DMS153 (cell line): ENCODE measurements at regions not wholly inside any gene's neighbourhood (a gene's known extent, or its start where the extent isn't known, plus 50 kb on each side); places are given as distances from the start of the nearest gene placed in this dataset.
A peak's percentile ranks its signal among the peaks of the same experiment; 100 is the strongest.
"Not testable (repeated sequence)": the region's sequence is repeated elsewhere in the genome, so short reads cannot be mapped to it uniquely, and the experiment has no call there.

Experiments
- DNase-seq: peaks from one replicate; lab custom pipeline; 2025; lab: John Stamatoyannopoulos, UW

DNA sequence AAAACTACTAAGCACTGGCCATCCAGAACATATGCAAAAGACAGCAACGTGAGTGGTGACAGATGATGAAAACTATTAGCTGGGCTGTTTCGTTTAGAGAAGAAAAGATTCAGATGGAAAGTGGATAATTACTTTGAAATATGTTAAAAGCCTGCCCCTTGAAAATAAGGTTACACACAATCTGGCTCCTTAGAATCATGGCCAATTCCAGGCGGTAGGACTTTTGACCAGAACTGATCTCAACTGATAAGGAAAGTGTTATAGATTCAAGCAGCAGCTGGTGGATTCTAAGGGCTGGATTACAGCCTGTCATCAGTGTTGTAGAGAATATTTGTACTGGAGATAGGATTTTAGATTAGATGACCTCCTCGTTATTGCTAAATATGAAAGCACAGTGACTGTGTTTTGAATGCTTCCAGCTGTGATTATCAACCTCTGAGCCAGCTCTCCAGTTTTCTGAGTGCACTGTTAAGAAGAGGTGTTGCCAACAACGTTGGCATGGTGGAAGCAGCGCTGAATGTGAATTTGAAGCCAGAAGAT lies 75.1 kb downstream of the KBTBD2 start:
- not testable (repeated sequence) for DNase-seq

DNA sequence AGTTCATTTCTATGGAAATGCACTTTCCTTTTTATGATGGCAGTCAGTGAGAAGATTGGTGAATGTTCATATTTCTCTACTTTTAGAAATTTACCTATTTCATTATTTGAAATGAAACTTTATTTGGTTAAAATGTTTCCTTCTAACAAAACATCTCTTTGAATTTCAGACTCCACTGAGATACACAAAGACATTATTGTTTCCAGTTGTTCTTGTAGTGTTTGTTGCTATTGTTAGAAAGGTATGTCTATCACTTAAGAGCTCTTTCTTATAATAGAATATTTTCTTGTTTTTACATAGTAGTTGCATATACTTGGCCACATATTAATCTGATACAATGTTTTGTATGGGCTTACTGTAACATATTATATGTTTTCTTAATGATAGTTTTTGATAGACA lies 76.8 kb downstream of the KBTBD2 start:
- not testable (repeated sequence) for DNase-seq

- no peak for DNase-seq
Observed at GRCh38 chr7:32809871-32810270, 81.7 kb downstream of the KBTBD2 start.

- no peak for DNase-seq
Observed at GRCh38 chr7:32809347-32809746, 82.2 kb downstream of the KBTBD2 start.

DNA sequence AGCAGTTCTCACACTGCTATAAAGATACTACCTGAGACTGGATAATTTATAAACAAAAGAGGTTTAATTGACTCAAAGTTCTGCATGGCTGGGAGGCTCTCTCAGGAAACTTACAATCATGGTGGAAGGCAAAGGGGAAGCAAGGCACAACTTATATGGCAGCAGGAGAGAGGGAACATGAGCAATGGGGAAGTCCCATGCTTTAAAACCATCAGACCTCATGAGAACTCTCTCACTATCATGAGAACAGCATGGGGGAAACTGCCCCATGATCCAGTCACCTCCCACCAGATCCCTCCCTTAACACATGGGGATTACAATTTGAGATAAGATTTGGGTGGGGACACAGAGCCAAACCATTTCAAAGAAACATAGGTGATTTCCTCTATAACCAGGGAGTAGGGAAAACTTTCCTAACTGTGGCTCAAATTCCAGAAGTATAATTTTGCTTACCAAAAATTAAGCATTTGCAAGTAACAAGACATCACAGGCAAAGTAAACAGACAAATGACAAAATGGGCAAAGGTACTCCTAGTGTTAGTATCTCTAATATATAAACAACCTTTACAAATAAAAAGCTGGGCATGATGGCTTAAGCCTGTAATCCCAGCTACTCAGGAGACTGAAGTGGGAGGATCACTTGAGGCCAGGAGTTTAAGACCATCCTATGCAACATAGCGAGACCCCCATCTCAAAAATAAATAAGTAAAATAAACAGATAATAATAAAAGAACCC lies 88.0 kb downstream of the KBTBD2 start:
- DNase-seq, result no peak

- DNase-seq, result no peak
Observed at GRCh38 chr7:32802305-32802910, 89.2 kb downstream of the KBTBD2 start.

DNA sequence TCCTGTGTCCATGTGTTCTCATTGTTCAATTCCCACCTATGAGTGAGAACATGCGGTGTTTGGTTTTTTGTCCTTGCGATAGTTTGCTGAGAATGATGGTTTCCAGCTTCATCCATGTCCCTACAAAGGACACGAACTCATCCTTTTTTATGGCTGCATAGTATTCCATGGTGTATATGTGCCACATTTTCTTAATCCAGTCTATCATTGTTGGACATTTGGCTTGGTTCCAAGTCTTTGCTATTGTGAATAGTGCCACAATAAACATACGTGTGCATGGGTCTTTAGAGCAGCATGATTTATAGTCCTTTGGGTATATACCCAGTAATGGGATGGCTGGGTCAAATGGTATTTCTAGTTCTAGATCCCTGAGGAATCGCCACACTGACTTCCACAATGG lies 98.5 kb downstream of the KBTBD2 start:
- DNase-seq, result not testable (repeated sequence)

GRCh38 chr7:32790766-32791430 lies 100.7 kb downstream of the KBTBD2 start:
- DNase-seq, result not testable (repeated sequence)

GRCh38 chr7:32789266-32789665 lies 102.3 kb downstream of the KBTBD2 start:
- not testable (repeated sequence) for DNase-seq

DNA sequence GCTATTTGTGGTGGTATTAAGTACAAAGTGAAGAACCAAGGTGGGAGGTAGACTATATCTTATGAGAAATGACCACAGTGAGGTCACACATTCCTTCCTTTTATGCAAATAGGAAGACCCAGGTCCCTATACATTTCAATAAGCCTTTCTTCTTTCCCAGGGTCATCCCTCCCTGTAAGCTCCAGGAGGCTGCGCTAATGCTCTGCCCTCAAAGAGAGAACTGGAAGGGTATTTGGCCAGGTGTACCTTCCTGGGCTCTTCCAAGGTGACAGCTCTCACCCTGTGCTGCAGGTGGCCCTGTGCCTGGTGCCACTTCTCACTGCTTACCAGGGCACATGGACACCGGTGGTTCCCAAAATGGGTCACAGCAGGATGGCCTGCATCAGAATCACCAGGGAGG lies 103.4 kb downstream of the KBTBD2 start:
- not testable (repeated sequence) for DNase-seq

- peak; percentile 57 for DNase-seq
Observed at GRCh38 chr7:32785365-32785944, 106.1 kb downstream of the KBTBD2 start.

GRCh38 chr7:32779895-32780294 lies 111.7 kb downstream of the KBTBD2 start:
- DNase-seq, result not testable (repeated sequence)

- no peak for DNase-seq
Observed at GRCh38 chr7:32779167-32779566, 112.4 kb downstream of the KBTBD2 start.

GRCh38 chr7:32777041-32777666 lies 114.4 kb downstream of the KBTBD2 start:
- not testable (repeated sequence) for DNase-seq

GRCh38 chr7:32776318-32776717 lies 115.2 kb downstream of the KBTBD2 start:
- not testable (repeated sequence) for DNase-seq

GRCh38 chr7:32775809-32776208 lies 115.8 kb downstream of the KBTBD2 start:
- DNase-seq, result not testable (repeated sequence)

DNA sequence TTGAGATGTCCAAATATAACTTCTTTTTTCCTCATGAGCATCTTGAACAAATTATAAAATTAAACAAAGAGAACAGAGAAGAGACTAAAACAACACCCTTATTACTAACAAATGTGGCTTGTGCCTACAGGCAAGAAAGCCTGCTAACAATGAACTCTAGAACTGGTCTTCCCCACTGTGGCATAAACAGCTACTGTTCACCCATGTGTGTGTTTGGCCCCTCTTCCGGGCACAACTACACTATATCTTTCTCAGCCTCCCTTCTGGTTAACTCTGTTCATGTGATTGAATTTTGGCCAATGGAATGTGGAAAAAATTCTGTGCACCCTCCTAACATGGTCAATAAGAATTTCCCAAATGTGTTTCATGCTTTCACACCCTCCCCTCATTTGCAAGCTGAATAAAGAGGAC lies 117.0 kb downstream of the KBTBD2 start:
- no peak for DNase-seq

- DNase-seq, result not testable (repeated sequence)
Observed at GRCh38 chr7:32768866-32769510, 122.6 kb downstream of the KBTBD2 start.

GRCh38 chr7:32768338-32768737 lies 123.2 kb downstream of the KBTBD2 start:
- not testable (repeated sequence) for DNase-seq

DNA sequence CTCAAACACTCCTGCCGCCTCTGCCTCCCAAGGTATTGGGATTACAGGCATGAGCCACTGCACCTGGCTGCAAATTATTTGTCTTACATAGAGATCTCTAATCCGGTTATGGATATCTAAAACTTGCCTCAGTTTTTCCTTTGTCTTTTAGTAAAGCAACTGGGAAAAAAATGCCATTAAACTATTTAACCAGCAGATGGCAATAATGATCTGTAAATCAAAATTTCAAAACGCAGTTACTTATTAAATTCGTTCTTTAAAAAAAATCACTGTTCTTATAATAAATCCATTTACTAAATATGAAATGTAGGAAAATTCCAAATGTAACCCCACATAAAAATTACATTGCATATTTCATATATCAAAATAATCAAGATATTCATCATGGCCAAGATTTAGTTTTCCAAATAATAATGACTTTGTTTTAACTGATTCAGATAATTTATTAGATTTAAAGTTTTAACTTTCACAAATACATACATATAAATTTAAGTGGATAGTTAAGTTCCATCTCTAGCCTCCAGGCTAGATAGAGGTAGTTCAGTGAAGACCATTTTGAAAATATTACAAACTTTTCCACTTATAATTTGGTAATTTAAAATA lies 125.8 kb downstream of the KBTBD2 start:
- not testable (repeated sequence) for DNase-seq

GRCh38 chr7:32765185-32765584 lies 126.4 kb downstream of the KBTBD2 start:
- DNase-seq, result no peak
